ENCODE measurements at regions not wholly inside any gene's neighbourhood (a gene's known extent, or its start where the extent isn't known, plus 50 kb on each side); places are given as distances from the start of the nearest gene placed in this dataset.

GRCh38 chr11:69234740-69235710 lies 58.9 kb upstream of the MYEOV start:
- DNase-seq (ENCODE audit: low spot score): no peak
- no peak overlapping the region for H3K4me3 ChIP-seq (ENCODE audit: low read depth in 1 of 3, low read length in 3 of 3)
- WGBS: 89% methylated on average over 11 of the region's 11 CpGs

More at GRCh38 chr11:69234740-69235710, 58.9 kb upstream of the MYEOV start:
- Histone ChIP-seq H3K36me3 (ENCODE audit: control insufficient read depth in 4 of 4, insufficient read depth in 3 of 4, low read depth in 1 of 4, low read length in 3 of 4) (no peaks in the 10 kb centered on the region), H3K27ac (ENCODE audit: low read depth in 1 of 2, low read length in 2 of 2) (no peak overlapping the region), H3K27me3 (ENCODE audit: control insufficient read depth in 4 of 4, insufficient read depth in 4 of 4, low read length in 3 of 4) (peaks cover 0 to 2% (median 0%) of the 10 kb centered on the region in 4 donors), H3K9ac (ENCODE audit: low read depth in 1 of 2, low read length in 2 of 2) (no peak overlapping the region), H3K4me1 (ENCODE audit: control insufficient read depth in 4 of 4, insufficient read depth in 4 of 4, low read length in 3 of 4) (no peaks in the 10 kb centered on the region), H3K9me3 (ENCODE audit: control insufficient read depth in 4 of 4, low read length in 3 of 4) (no peaks in the 10 kb centered on the region)
- TF ChIP-seq EGR1 (IDR thresholded peaks at IDR 0.05; ENCODE audit: low read depth in 2 of 2) (no peak), JUND (IDR thresholded peaks at IDR 0.05) (no peak), MAX (IDR thresholded peaks at IDR 0.05) (no peak), FOXA2 (IDR thresholded peaks at IDR 0.05) (no peak), RAD21 (IDR thresholded peaks at IDR 0.05) (no peak), SP1 (IDR thresholded peaks at IDR 0.05) (no peak), HNF4A (conservative IDR thresholded peaks at IDR 0.05) (no peak), NR2F2 (IDR thresholded peaks at IDR 0.05) (no peak), FOXA1 (IDR thresholded peaks at IDR 0.05) (no peak)
- TF ChIP-seq, protein P1, sequence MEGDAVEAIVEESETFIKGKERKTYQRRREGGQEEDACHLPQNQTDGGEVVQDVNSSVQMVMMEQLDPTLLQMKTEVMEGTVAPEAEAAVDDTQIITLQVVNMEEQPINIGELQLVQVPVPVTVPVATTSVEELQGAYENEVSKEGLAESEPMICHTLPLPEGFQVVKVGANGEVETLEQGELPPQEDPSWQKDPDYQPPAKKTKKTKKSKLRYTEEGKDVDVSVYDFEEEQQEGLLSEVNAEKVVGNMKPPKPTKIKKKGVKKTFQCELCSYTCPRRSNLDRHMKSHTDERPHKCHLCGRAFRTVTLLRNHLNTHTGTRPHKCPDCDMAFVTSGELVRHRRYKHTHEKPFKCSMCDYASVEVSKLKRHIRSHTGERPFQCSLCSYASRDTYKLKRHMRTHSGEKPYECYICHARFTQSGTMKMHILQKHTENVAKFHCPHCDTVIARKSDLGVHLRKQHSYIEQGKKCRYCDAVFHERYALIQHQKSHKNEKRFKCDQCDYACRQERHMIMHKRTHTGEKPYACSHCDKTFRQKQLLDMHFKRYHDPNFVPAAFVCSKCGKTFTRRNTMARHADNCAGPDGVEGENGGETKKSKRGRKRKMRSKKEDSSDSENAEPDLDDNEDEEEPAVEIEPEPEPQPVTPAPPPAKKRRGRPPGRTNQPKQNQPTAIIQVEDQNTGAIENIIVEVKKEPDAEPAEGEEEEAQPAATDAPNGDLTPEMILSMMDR (IDR thresholded peaks at IDR 0.05; ENCODE audit: low read depth, low read length, missing input control): no peak
- TF ChIP-seq, protein P2, sequence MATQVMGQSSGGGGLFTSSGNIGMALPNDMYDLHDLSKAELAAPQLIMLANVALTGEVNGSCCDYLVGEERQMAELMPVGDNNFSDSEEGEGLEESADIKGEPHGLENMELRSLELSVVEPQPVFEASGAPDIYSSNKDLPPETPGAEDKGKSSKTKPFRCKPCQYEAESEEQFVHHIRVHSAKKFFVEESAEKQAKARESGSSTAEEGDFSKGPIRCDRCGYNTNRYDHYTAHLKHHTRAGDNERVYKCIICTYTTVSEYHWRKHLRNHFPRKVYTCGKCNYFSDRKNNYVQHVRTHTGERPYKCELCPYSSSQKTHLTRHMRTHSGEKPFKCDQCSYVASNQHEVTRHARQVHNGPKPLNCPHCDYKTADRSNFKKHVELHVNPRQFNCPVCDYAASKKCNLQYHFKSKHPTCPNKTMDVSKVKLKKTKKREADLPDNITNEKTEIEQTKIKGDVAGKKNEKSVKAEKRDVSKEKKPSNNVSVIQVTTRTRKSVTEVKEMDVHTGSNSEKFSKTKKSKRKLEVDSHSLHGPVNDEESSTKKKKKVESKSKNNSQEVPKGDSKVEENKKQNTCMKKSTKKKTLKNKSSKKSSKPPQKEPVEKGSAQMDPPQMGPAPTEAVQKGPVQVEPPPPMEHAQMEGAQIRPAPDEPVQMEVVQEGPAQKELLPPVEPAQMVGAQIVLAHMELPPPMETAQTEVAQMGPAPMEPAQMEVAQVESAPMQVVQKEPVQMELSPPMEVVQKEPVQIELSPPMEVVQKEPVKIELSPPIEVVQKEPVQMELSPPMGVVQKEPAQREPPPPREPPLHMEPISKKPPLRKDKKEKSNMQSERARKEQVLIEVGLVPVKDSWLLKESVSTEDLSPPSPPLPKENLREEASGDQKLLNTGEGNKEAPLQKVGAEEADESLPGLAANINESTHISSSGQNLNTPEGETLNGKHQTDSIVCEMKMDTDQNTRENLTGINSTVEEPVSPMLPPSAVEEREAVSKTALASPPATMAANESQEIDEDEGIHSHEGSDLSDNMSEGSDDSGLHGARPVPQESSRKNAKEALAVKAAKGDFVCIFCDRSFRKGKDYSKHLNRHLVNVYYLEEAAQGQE (IDR thresholded peaks at IDR 0.05): no peak
- TF ChIP-seq, protein P3, sequence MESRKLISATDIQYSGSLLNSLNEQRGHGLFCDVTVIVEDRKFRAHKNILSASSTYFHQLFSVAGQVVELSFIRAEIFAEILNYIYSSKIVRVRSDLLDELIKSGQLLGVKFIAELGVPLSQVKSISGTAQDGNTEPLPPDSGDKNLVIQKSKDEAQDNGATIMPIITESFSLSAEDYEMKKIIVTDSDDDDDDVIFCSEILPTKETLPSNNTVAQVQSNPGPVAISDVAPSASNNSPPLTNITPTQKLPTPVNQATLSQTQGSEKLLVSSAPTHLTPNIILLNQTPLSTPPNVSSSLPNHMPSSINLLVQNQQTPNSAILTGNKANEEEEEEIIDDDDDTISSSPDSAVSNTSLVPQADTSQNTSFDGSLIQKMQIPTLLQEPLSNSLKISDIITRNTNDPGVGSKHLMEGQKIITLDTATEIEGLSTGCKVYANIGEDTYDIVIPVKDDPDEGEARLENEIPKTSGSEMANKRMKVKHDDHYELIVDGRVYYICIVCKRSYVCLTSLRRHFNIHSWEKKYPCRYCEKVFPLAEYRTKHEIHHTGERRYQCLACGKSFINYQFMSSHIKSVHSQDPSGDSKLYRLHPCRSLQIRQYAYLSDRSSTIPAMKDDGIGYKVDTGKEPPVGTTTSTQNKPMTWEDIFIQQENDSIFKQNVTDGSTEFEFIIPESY (IDR thresholded peaks at IDR 0.05): no peak
